GM12872 (cell line): ENCODE measurements at regions not wholly inside any gene's neighbourhood (a gene's known extent, or its start where the extent isn't known, plus 50 kb on each side); places are given as distances from the start of the nearest gene placed in this dataset.

Source experiments
- CTCF ChIP-seq: IDR thresholded peaks from 3 replicates; pipeline ENCODE4 v1.5.1; 2011; ENCODE audit warnings: low read depth, mild to moderate bottlenecking, low read length, moderate library complexity; ENCODE audit not compliant: insufficient read depth

- no peak for TF ChIP-seq CTCF
Measured at GRCh38 chr14:87879389-87879788, 113.6 kb downstream of the GALC start.

- no peak for TF ChIP-seq CTCF
Measured at GRCh38 chr14:87878959-87879358, 114.0 kb downstream of the GALC start.

- no peak for TF ChIP-seq CTCF
Measured at GRCh38 chr14:87877877-87878276, 115.1 kb downstream of the GALC start.

GRCh38 chr14:87874676-87875075 is 118.3 kb downstream of the GALC start:
- no peak for TF ChIP-seq CTCF

- TF ChIP-seq CTCF: no peak
Measured at GRCh38 chr14:87873741-87874140, 119.2 kb downstream of the GALC start.

GRCh38 chr14:87869619-87870583 is 123.1 kb downstream of the GALC start:
- TF ChIP-seq CTCF: no peak

GRCh38 chr14:87868920-87869319 is 124.1 kb downstream of the GALC start:
- TF ChIP-seq CTCF: no peak
